PC-3 (cell line): ENCODE measurements at regions not wholly inside any gene's neighbourhood (a gene's known extent, or its start where the extent isn't known, plus 50 kb on each side); places are given as distances from the start of the nearest gene placed in this dataset.

Experiments
- ATAC-seq: fragments of 200-7000 bp; cut with Tn5 transposase; 2 replicates; pipeline ENCODE4 v1.9.1; 2020; ENCODE audit warnings: mild to moderate bottlenecking, moderate library complexity
- BruUV-seq: library from RNA; stranded (reverse); fragments of 400-500 nt; replicated peaks from 2 replicates; lab custom pipeline; 2021; lab: Mats Ljungman, UMichigan
- CTCF ChIA-PET: fragments of 300-600 bp; sonication (Branson Sonifier 250); formaldehyde crosslinking; loops from one replicate; lab custom pipeline; 2022; ENCODE audit warnings: antibody characterized with exemption; lab: Charles Lee
- POLR2A ChIA-PET: fragments of 300-600 bp; sonication (Branson Sonifier 250); formaldehyde crosslinking; loops from one replicate; lab custom pipeline; 2022; ENCODE audit warnings: antibody characterized with exemption; ENCODE audit not compliant: unreplicated experiment; lab: Charles Lee
- DNase-seq: peaks from one replicate; pipeline ENCODE4 v3.0.0-alpha.2; 2015
- H2AFZ ChIP-seq: fragments of 300-600 bp; sonication (generic); 2 replicates; pipeline ENCODE4 v1.6.0; 2016; ENCODE audit warnings: antibody characterized with exemption, low read length
- H3F3A ChIP-seq: fragments of 300-600 bp; sonication (generic); one replicate; pipeline ENCODE4 v1.6.0; 2017; ENCODE audit warnings: antibody characterized with exemption, low read length, control low read depth, mild to moderate bottlenecking; ENCODE audit not compliant: unreplicated experiment
- H3K27ac ChIP-seq: fragments of 300-600 bp; sonication (generic); 2 replicates; pipeline ENCODE4 v1.5.1; 2016; ENCODE audit warnings: mild to moderate bottlenecking, low read length
- H3K27me3 ChIP-seq: fragments of 300-600 bp; sonication (generic); 2 replicates; pipeline ENCODE4 v1.6.1; 2016; ENCODE audit warnings: low read length, mixed read lengths
- H3K36me3 ChIP-seq: fragments of 300-600 bp; sonication (generic); 2 replicates; pipeline ENCODE4 v1.6.1; 2016; ENCODE audit warnings: low read depth, mixed run types, low read length, mixed read lengths
- H3K4me1 ChIP-seq: fragments of 300-600 bp; sonication (generic); 2 replicates; pipeline ENCODE4 v1.5.1; 2016; ENCODE audit warnings: low read length; ENCODE audit not compliant: insufficient read depth
- H3K4me2 ChIP-seq: fragments of 300-600 bp; sonication (generic); 2 replicates; pipeline ENCODE4 v1.6.0; 2016; ENCODE audit warnings: low read length
- H3K4me3 ChIP-seq: fragments of 300-600 bp; sonication (generic); 2 replicates; pipeline ENCODE4 v1.5.1; 2016; ENCODE audit warnings: mild to moderate bottlenecking, low read length, mixed read lengths
- H3K79me2 ChIP-seq: fragments of 300-600 bp; sonication (generic); 2 replicates; pipeline ENCODE4 v1.6.1; 2017; ENCODE audit warnings: low read length, mixed read lengths
- H3K9ac ChIP-seq: fragments of 300-600 bp; sonication (generic); 2 replicates; pipeline ENCODE4 v1.6.0; 2016; ENCODE audit warnings: mild to moderate bottlenecking, low read length
- H3K9me2 ChIP-seq: fragments of 300-600 bp; sonication (generic); replicated peaks from 2 replicates; pipeline ENCODE4 v1.6.1; 2016; ENCODE audit warnings: mixed run types, low read length, mixed read lengths
- H3K9me3 ChIP-seq: fragments of 300-600 bp; sonication (generic); 2 replicates; pipeline ENCODE4 v1.6.1; 2016; ENCODE audit warnings: low read length, mixed read lengths
- H4K20me1 ChIP-seq: fragments of 300-600 bp; sonication (generic); 2 replicates; pipeline ENCODE4 v1.6.1; 2016; ENCODE audit warnings: low read length, mixed read lengths
- CTCF ChIP-seq: fragments of 300-600 bp; sonication (generic); conservative IDR thresholded peaks from 2 replicates; pipeline ENCODE4 v1.5.1; 2017; ENCODE audit warnings: antibody characterized with exemption, low read depth, mild to moderate bottlenecking, low read length
- EZH2 ChIP-seq: fragments of 300-600 bp; sonication (generic); IDR thresholded peaks from one replicate; pipeline ENCODE4 v1.6.1; 2017; ENCODE audit warnings: antibody characterized with exemption, mild to moderate bottlenecking, low read length; ENCODE audit not compliant: unreplicated experiment
- EZH2phosphoT487 ChIP-seq: fragments of 300-600 bp; sonication (generic); IDR thresholded peaks from 2 replicates; pipeline ENCODE4 v1.6.1; 2018; ENCODE audit warnings: mild to moderate bottlenecking, antibody characterized with exemption, low read length, borderline replicate concordance
- intact Hi-C: fragments of 100-400 bp; cut with micrococcal nuclease; formaldehyde crosslinking; loops from 2 replicates; pipeline ENCODE4 v1.9.0; 2023

DNA sequence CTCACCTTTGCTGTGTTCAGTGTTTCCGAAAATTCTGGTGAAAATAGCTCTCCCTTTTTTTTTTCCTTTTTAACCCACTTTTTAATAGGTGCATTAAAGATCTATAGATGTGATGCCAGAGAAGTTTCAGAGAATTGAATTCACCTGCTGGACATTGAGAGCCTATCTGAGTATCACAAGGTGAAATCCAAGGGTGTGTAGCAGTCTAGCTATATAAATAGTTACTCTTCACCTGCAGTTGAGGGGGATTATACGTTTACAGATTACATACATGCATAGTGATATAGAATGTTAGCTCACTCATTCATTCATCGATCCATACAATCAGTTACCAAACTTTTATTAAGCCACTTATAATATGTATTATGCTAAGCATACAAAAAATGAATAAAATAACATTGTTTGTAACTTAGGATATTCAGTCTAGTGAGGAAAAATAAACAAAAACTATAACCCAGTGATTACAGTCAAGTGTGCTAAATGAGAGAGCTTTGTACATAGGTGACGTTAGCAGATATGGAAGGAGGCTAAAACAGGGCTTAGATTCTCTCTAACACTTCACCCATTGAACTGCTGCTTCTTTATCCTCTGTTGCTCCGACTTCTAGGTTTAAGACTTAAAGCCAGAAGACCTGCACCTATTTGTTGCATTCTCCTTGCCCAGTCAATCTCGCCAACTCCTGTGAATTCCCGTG lies 769.0 kb downstream of the STIM2 start:
- intact Hi-C loops = loop anchor here (5.0 kb wide), 1 partner anchor 582 kb away; no protein-coding TSS in a partner anchor
- Histone ChIP-seq H3K4me3 (no peak overlapping the region), H2AFZ (no peak overlapping the region), H3K4me2 (no peak overlapping the region), H3K27me3 (peaks cover 7% of the 10 kb centered on the region), H3K36me3 (no peaks in the 10 kb centered on the region), H4K20me1 (no peaks in the 10 kb centered on the region), H3F3A (no peaks in the 10 kb centered on the region), H3K79me2 (no peaks in the 10 kb centered on the region), H3K9me3 (no peaks in the 10 kb centered on the region), H3K9ac (no peak overlapping the region), H3K4me1 (no peaks in the 10 kb centered on the region), H3K9me2 (no peaks in the 10 kb centered on the region), H3K27ac (no peak overlapping the region)
- no peak for DNase-seq
- ATAC-seq = no peak
- no peak for TF ChIP-seq CTCF
- no peak for TF ChIP-seq EZH2
- no peak for TF ChIP-seq EZH2phosphoT487
- BruUV-seq = no TSS peak
- ChIA-PET CTCF (no interaction called here), POLR2A (no interaction called here)

DNA sequence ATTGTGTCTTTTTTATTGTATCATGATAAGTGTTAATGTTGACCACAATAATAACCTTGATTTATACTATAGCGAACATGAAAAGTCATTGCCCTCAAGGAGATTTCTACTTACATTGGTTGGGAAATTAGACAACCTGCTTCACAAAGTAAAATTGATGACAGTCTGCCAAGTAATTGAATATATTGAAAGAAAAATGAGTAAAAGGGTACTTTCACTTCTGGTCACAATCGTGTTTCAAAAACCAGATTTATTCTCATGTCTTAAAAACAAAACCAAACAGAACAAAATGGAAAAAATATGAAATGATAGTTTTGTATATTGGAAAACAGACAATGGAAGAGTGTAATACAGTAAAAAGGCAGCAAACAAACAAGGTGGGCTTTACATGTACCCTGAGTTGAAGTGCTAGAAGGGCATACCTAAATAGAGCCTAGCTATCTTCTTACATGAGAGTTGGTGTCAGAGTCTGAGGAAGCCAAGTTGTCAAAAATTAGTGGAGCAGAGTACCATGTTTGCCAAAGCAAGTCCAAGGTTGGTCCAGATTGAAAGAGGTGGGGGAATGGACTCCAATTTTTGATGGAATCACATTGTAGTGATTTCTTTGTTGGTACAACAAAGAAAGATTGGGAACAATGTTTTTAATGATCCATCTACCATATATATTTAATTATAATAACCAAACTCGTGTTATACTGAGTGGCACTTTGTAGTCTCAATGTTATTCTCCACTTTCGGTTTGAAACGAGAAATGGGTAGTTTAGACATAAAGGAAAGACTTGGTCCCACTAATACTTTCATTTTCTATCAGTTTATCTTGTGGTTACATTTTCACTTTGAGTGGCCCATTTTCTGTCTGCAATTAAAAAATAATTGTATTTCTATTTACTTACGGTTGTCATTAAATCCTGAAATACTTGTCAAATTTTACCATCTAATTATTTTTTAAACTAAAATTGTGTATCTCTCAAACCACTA lies 775.6 kb downstream of the STIM2 start:
- ATAC-seq (no peak), DNase-seq (no peak)
- H3K4me3 ChIP-seq = no peak overlapping the region
- no peak overlapping the region for H3K4me2 ChIP-seq
- H3K9ac ChIP-seq = no peak overlapping the region
- no peak overlapping the region for H2AFZ ChIP-seq
- H3K79me2 ChIP-seq = no peaks in the 10 kb centered on the region
- H3K4me1 ChIP-seq = no peaks in the 10 kb centered on the region
- no peaks in the 10 kb centered on the region for H4K20me1 ChIP-seq
- intact Hi-C loops = loop anchor here (2.0 kb wide), 1 partner anchor 279 kb away; no protein-coding TSS in a partner anchor
- TF ChIP-seq EZH2 = no peak
- TF ChIP-seq CTCF = no peak
- TF ChIP-seq EZH2phosphoT487 = no peak
- H3K9me2 ChIP-seq = no peaks in the 10 kb centered on the region
- H3F3A ChIP-seq = no peaks in the 10 kb centered on the region
- no peaks in the 10 kb centered on the region for H3K27me3 ChIP-seq
- ChIA-PET CTCF (no interaction called here), POLR2A (no interaction called here)
- H3K9me3 ChIP-seq = no peaks in the 10 kb centered on the region
- no peak overlapping the region for H3K27ac ChIP-seq
- BruUV-seq = no TSS peak
- H3K36me3 ChIP-seq = no peaks in the 10 kb centered on the region
